HG02943 (cell line): ENCODE measurements at regions not wholly inside any gene's neighbourhood (a gene's known extent, or its start where the extent isn't known, plus 50 kb on each side); places are given as distances from the start of the nearest gene placed in this dataset.

Experiments used
- ATAC-seq: cut with Tn5 transposase; IDR thresholded peaks from one replicate; pipeline ENCODE4 v1.9.1; 2021; ENCODE audit warnings: mild to moderate bottlenecking, low read depth, moderate library complexity; ENCODE audit not compliant: unreplicated experiment

- ATAC-seq = no peak
Observed at GRCh38 chr5:33235304-33235703, 205.5 kb upstream of the TARS1 start.

- no peak for ATAC-seq
Observed at GRCh38 chr5:33235824-33236223, 204.9 kb upstream of the TARS1 start.

- ATAC-seq = no peak
Observed at GRCh38 chr5:33237471-33237870, 203.3 kb upstream of the TARS1 start.

GRCh38 chr5:33238826-33239695 lies 201.7 kb upstream of the TARS1 start:
- no peak for ATAC-seq

- no peak for ATAC-seq
Observed at GRCh38 chr5:33240558-33240957, 200.2 kb upstream of the TARS1 start.

GRCh38 chr5:33241802-33242201 lies 199.0 kb upstream of the TARS1 start:
- ATAC-seq = no peak

- no peak for ATAC-seq
Observed at GRCh38 chr5:33242277-33242676, 198.5 kb upstream of the TARS1 start.

GRCh38 chr5:33244441-33245150 lies 196.2 kb upstream of the TARS1 start:
- ATAC-seq = no peak

- ATAC-seq = no peak
Observed at GRCh38 chr5:33254579-33254978, 186.2 kb upstream of the TARS1 start.

- ATAC-seq = no peak
Observed at GRCh38 chr5:33257807-33258429, 182.8 kb upstream of the TARS1 start.

- ATAC-seq = no peak
Observed at GRCh38 chr5:33258553-33258952, 182.2 kb upstream of the TARS1 start.

GRCh38 chr5:33260098-33260497 lies 180.7 kb upstream of the TARS1 start:
- ATAC-seq = no peak

GRCh38 chr5:33261305-33261704 lies 179.5 kb upstream of the TARS1 start:
- no peak for ATAC-seq

- no peak for ATAC-seq
Observed at GRCh38 chr5:33261747-33262146, 179.0 kb upstream of the TARS1 start.

GRCh38 chr5:33267801-33268200 lies 173.0 kb upstream of the TARS1 start:
- ATAC-seq = no peak

GRCh38 chr5:33268374-33268773 lies 172.4 kb upstream of the TARS1 start:
- no peak for ATAC-seq

GRCh38 chr5:33270671-33271070 lies 170.1 kb upstream of the TARS1 start:
- ATAC-seq = no peak

GRCh38 chr5:33271606-33272005 lies 169.2 kb upstream of the TARS1 start:
- no peak for ATAC-seq

- ATAC-seq = no peak
Observed at GRCh38 chr5:33272288-33272687, 168.5 kb upstream of the TARS1 start.

GRCh38 chr5:33273985-33274384 lies 166.8 kb upstream of the TARS1 start:
- ATAC-seq = no peak

- no peak for ATAC-seq
Observed at GRCh38 chr5:33275391-33275790, 165.4 kb upstream of the TARS1 start.
